ENCODE measurements at regions not wholly inside any gene's neighbourhood (a gene's known extent, or its start where the extent isn't known, plus 50 kb on each side); places are given as distances from the start of the nearest gene placed in this dataset.

DNA sequence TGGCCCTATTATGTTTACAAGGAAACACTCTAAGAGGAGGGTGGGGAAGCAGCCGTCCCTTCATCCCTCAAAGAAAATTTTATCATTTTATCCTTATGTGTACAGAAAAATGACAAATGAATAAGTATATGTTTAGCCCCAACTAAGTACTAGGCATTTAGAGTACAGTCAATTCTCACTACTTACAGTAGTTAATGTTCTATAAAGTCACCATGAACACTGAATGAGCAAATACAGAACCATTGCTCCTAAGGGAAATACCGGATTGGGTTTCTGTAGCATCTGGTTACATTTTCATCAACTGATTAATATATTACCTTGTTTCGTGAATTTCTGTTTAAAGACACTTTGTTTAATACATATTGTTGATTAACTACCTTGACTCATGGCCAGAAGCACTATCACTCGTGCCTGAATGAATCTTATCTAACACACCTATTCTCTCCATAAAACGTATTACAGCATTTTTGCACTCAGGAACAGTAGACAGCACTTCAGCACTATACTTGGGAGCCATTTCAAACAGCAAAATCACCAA, 109.3 kb downstream of the ASB9 start:
- no peak for DNase-seq
- no peak overlapping the region for H3K4me3 ChIP-seq
- H3K4me1 ChIP-seq: no peaks in the 10 kb centered on the region
- peaks cover 0 to 3% (median 0%) of the 10 kb centered on the region in 3 donors for H3K27me3 ChIP-seq
- H3K27ac ChIP-seq: no peak overlapping the region
- 30 to 45% (median 36%) methylated on average over 5 of the region's 5 CpGs for WGBS, 5 donors
- intact Hi-C loops (cut with DNase I; ENCODE audit: low total_unique reads): no loop called here
- TF ChIP-seq POLR2AphosphoS5 (IDR thresholded peaks at IDR 0.05): no peak
- no peak for TF ChIP-seq EP300 (IDR thresholded peaks at IDR 0.05)
- no peak for TF ChIP-seq POLR2A (IDR thresholded peaks at IDR 0.05)
- TF ChIP-seq, protein P1, sequence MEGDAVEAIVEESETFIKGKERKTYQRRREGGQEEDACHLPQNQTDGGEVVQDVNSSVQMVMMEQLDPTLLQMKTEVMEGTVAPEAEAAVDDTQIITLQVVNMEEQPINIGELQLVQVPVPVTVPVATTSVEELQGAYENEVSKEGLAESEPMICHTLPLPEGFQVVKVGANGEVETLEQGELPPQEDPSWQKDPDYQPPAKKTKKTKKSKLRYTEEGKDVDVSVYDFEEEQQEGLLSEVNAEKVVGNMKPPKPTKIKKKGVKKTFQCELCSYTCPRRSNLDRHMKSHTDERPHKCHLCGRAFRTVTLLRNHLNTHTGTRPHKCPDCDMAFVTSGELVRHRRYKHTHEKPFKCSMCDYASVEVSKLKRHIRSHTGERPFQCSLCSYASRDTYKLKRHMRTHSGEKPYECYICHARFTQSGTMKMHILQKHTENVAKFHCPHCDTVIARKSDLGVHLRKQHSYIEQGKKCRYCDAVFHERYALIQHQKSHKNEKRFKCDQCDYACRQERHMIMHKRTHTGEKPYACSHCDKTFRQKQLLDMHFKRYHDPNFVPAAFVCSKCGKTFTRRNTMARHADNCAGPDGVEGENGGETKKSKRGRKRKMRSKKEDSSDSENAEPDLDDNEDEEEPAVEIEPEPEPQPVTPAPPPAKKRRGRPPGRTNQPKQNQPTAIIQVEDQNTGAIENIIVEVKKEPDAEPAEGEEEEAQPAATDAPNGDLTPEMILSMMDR (IDR thresholded peaks at IDR 0.05): no peak
- no peaks in the 10 kb centered on the region for H3K36me3 ChIP-seq
- H3K9me3 ChIP-seq: no peaks in the 10 kb centered on the region

DNA sequence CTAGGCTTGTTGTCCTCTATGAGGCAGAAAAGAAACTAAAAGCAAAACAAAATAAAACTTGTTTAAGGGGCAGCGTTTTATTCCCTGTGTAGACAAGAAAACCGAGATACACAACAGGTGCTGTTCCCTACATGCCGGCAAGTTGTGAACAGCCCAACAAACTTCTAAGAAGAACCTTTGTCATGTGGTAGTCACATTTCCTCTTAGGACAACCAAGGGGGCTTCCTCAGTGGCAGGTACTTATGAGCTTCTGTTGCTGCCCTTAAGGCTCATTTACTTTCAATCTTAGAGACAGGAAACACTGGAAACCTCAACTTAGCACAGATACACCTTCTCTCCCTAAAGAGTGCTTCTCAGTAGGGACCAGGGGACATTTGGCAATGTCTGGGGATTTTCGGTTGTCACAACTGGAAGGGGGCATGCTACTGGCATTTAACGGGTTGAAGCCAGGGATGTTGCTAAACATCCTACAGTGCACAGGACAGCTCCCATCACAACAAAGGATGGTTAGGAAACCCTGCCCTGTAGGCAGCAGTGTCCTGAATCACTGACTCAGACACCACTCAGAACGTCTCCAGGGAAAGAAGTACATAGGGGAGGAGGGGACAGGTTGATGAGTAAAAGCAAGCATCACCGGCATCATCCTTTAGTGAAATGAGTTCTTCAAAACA, 111.0 kb downstream of the ASB9 start:
- TF ChIP-seq POLR2AphosphoS5 (IDR thresholded peaks at IDR 0.05): no peak
- TF ChIP-seq, protein P1 (IDR thresholded peaks at IDR 0.05): no peak
- no peak for TF ChIP-seq EP300 (IDR thresholded peaks at IDR 0.05)
- no peak for TF ChIP-seq POLR2A (IDR thresholded peaks at IDR 0.05)
- Histone ChIP-seq H3K27ac (no peak overlapping the region), H3K27me3 (peaks cover 0 to 3% (median 0%) of the 10 kb centered on the region in 3 donors), H3K4me3 (no peak overlapping the region), H3K36me3 (no peaks in the 10 kb centered on the region), H3K4me1 (no peaks in the 10 kb centered on the region), H3K9me3 (no peaks in the 10 kb centered on the region)
- 72 to 88% (median 75%) methylated on average over 7 of the region's 7 CpGs for WGBS, 5 donors
- no peak for DNase-seq
- intact Hi-C loops (cut with DNase I; ENCODE audit: low total_unique reads): no loop called here

DNA sequence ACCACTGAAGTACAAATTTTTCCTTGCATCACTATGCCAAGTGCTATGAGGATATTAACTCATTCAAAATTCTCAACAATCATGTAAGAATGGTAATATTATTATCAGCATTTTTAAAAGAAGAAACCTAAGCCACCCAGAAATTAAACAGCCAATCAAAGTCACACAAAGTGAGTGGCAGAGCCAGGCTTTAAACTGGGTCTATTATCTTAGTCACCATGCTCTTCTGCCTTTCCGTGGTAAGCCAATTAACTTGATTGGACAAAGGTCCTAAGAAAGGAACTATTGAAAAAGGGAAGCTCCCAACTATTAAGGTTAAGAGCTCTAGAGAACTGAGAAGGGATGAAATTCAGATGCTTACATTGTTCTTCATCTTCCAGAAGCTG, 111.5 kb downstream of the ASB9 start:
- H3K36me3 ChIP-seq: no peaks in the 10 kb centered on the region
- no peaks in the 10 kb centered on the region for H3K4me1 ChIP-seq
- no peak overlapping the region for H3K27ac ChIP-seq
- WGBS, 5 donors: 29 to 80% (median 48%) methylated on average over 1 of the region's 1 CpG
- no peak overlapping the region for H3K4me3 ChIP-seq
- DNase-seq: no peak
- intact Hi-C loops (cut with DNase I; ENCODE audit: low total_unique reads): no loop called here
- TF ChIP-seq EP300 (IDR thresholded peaks at IDR 0.05) (no peak), POLR2A (IDR thresholded peaks at IDR 0.05) (no peak), POLR2AphosphoS5 (IDR thresholded peaks at IDR 0.05) (no peak)
- TF ChIP-seq, protein P1 (IDR thresholded peaks at IDR 0.05): no peak
- no peaks in the 10 kb centered on the region for H3K9me3 ChIP-seq
- H3K27me3 ChIP-seq: peaks cover 0 to 3% (median 0%) of the 10 kb centered on the region in 3 donors

DNA sequence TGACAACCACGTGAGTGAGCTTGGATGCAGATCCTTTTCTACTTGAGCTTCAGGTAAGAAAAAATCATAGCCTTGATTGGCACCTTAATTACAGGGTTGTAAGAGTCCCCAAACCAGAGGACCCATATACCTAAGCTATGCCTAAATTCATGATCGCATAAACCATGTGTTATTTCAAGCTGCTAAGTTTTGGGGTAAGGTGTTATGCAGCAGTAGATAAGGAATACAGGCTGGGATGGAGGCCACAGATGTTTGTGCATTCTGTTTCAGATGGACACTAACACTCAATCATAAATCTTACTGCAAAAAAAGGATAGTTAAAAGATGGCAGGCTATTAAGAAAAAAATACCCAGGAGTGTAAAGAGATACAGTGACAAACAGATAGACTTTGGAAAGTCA, 112.3 kb downstream of the ASB9 start:
- Histone ChIP-seq H3K36me3 (no peaks in the 10 kb centered on the region), H3K4me1 (no peaks in the 10 kb centered on the region), H3K9me3 (no peaks in the 10 kb centered on the region), H3K27ac (no peak overlapping the region), H3K27me3 (peaks cover 0 to 3% (median 0%) of the 10 kb centered on the region in 3 donors), H3K4me3 (no peak overlapping the region)
- 68 to 100% (median 91%) methylated on average over 2 of the region's 2 CpGs for WGBS, 5 donors
- intact Hi-C loops (cut with DNase I; ENCODE audit: low total_unique reads): no loop called here
- no peak for DNase-seq
- TF ChIP-seq POLR2A (IDR thresholded peaks at IDR 0.05): no peak

Measured in stomach (tissue), 8 donors.